Esophagus muscularis mucosa (tissue), 3 donors: ENCODE measurements at regions not wholly inside any gene's neighbourhood (a gene's known extent, or its start where the extent isn't known, plus 50 kb on each side); places are given as distances from the start of the nearest gene placed in this dataset.
A peak's percentile ranks its signal among the peaks of the same experiment; 100 is the strongest.

Experiments used
- POLR2A ChIP-seq: fragments of 450-650 bp; IDR thresholded peaks from one replicate; pipeline ENCODE4 v1.6.1; 2017; ENCODE audit warnings: antibody characterized with exemption, moderate library complexity, mild to moderate bottlenecking, low read depth
- TF ChIP-seq, protein P1 (sequence below), 3 experiments: fragments of 200-600 bp in 2 of 3; fragments of 450-650 bp in 1 of 3; sonication (generic) in 2 of 3; IDR thresholded peaks; one replicate each; pipeline ENCODE4 v1.5.1; 2017 to 2019; ENCODE audit warnings: antibody characterized with exemption in 3 of 3, mild to moderate bottlenecking in 2 of 3, moderate library complexity in 1 of 3

DNA sequence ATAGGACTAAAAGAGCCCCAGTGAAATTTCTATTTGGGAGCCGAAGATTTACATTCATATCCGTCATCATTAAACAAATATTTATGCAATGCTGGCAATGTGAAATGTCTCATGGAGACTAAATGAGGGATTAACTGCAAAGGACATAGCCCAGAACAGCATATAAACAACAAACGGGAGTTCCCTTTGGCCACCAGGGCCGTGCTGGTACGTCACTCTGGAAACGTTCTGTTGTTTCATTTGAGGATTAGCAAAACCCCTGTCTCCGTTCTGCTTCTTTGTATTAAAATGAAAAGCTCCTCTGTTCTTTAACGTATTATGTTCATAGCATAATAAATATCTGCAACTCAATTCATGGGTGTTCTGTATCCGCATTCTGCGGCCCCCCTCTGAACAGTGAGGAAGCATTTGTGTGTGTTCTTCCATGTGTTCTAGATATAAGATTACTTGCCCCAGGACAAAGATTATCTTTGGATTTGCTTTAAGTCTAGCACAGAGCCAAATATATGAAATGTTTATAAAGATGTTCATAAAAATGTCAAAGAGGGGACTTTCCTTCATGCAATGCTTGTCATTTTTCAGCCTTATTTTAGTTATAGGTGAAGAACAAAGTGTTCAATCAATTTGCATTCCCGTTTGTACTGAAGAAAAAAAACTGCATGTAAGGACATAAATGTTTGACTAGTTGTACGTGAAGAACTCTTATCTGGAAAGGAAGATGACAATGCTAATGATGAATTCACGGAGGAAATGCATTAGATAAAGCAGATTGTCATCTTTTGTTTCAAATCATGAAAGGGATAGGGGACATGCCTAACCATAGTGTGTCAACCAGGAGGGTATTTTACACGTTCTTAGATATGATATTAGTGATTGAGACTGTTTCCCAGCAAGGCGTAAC is 90.0 kb upstream of the TNFAIP3 start:
- TF ChIP-seq POLR2A, result no peak
- TF ChIP-seq, protein P1, sequence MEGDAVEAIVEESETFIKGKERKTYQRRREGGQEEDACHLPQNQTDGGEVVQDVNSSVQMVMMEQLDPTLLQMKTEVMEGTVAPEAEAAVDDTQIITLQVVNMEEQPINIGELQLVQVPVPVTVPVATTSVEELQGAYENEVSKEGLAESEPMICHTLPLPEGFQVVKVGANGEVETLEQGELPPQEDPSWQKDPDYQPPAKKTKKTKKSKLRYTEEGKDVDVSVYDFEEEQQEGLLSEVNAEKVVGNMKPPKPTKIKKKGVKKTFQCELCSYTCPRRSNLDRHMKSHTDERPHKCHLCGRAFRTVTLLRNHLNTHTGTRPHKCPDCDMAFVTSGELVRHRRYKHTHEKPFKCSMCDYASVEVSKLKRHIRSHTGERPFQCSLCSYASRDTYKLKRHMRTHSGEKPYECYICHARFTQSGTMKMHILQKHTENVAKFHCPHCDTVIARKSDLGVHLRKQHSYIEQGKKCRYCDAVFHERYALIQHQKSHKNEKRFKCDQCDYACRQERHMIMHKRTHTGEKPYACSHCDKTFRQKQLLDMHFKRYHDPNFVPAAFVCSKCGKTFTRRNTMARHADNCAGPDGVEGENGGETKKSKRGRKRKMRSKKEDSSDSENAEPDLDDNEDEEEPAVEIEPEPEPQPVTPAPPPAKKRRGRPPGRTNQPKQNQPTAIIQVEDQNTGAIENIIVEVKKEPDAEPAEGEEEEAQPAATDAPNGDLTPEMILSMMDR (IDR thresholded peaks at IDR 0.05), result peak in 1 of 3 experiments; percentile 22
